SK-N-SH (cell line): ENCODE measurements at regions not wholly inside any gene's neighbourhood (a gene's known extent, or its start where the extent isn't known, plus 50 kb on each side); places are given as distances from the start of the nearest gene placed in this dataset.

ENCODE experiments used
- CTCF ChIA-PET: fragments of 300-600, 350-600 bp; formaldehyde crosslinking; extraction: SDS; loops from one replicate; lab custom pipeline; 2021; lab: Yijun Ruan, JAX
- POLR2A ChIA-PET: fragments of 350-600 bp; sonication (Branson Sonifier 250); formaldehyde crosslinking; extraction: SDS; loops from one replicate; lab custom pipeline; 2020; ENCODE audit warnings: antibody characterized with exemption, inconsistent platforms; lab: Yijun Ruan, JAX
- DNase-seq: peaks from one replicate; pipeline ENCODE4 v3.0.0; 2012
- H2AFZ ChIP-seq: fragments of 200-600 bp; sonication (generic); 2 replicates; pipeline ENCODE4 v1.8.1; 2016; ENCODE audit warnings: antibody characterized with exemption, mild to moderate bottlenecking, low read depth
- H3F3A ChIP-seq: fragments of 200-600 bp; sonication (generic); replicated peaks from 2 replicates; pipeline ENCODE3; 2016; ENCODE audit warnings: antibody characterized with exemption, mild to moderate bottlenecking; ENCODE audit not compliant: insufficient read depth
- H3K27ac ChIP-seq, 2 experiments: fragments of 200-500 bp in 1 of 2; fragments of 200-600 bp in 1 of 2; sonication (Bioruptor generic) in 1 of 2; sonication (generic), shearing (Covaris generic) in 1 of 2; 2 replicates each; pipeline versions ENCODE4 v1.5.1 to v1.6.1; 2014 to 2016; ENCODE audit warnings: low read depth in 2 of 2, inconsistent platforms in 1 of 2, low read length in 1 of 2, mild to moderate bottlenecking in 1 of 2, mixed read lengths in 1 of 2
- H3K27me3 ChIP-seq: fragments of 200-600 bp; sonication (generic), shearing (Covaris generic); 2 replicates; pipeline ENCODE4 v1.6.1; 2016; ENCODE audit warnings: mixed run types; ENCODE audit not compliant: insufficient read depth
- H3K36me3 ChIP-seq, 2 experiments: fragments of 200-500 bp in 1 of 2; fragments of 200-600 bp in 1 of 2; sonication (Bioruptor generic) in 1 of 2; sonication (generic) in 1 of 2; replicated peaks in 1 of 2; 2 replicates each; pipeline versions ENCODE3 to v1.5.1; 2014 to 2016; ENCODE audit warnings: low read length in 1 of 2, mild to moderate bottlenecking in 1 of 2; ENCODE audit not compliant: insufficient read depth in 2 of 2, control insufficient read depth in 1 of 2
- H3K4me1 ChIP-seq, 2 experiments: fragments of 200-500 bp in 1 of 2; fragments of 200-600 bp in 1 of 2; sonication (Bioruptor generic) in 1 of 2; sonication (generic), shearing (Covaris generic) in 1 of 2; 2 replicates each; pipeline versions ENCODE4 v1.5.1 to v1.6.1; 2014 to 2016; ENCODE audit warnings: low read depth in 1 of 2, low read length in 1 of 2, mixed run types in 1 of 2; ENCODE audit not compliant: insufficient read depth in 2 of 2, control insufficient read depth in 1 of 2
- H3K4me2 ChIP-seq: fragments of 200-600 bp; sonication (generic), shearing (Covaris generic); 2 replicates; pipeline ENCODE4 v1.6.1; 2017; ENCODE audit warnings: mixed run types
- H3K4me3 ChIP-seq, 2 experiments: fragments of 200-500 bp in 1 of 2; fragments of 200-600 bp in 1 of 2; sonication (Bioruptor generic) in 1 of 2; sonication (generic), shearing (Covaris generic) in 1 of 2; 2 replicates each; pipeline versions ENCODE4 v1.5.1 to v1.8.1; 2014 to 2016; ENCODE audit warnings: low read depth in 2 of 2, inconsistent platforms in 1 of 2, low read length in 1 of 2, mild to moderate bottlenecking in 1 of 2, mixed read lengths in 1 of 2, moderate library complexity in 1 of 2
- H3K79me2 ChIP-seq: fragments of 200-600 bp; sonication (generic); 2 replicates; pipeline ENCODE4 v1.8.1; 2017; ENCODE audit warnings: mild to moderate bottlenecking; ENCODE audit not compliant: insufficient read depth
- H3K9ac ChIP-seq: fragments of 200-600 bp; sonication (generic); 2 replicates; pipeline ENCODE4 v1.6.1; 2017; ENCODE audit warnings: mixed run types
- H3K9me2 ChIP-seq: fragments of 200-600 bp; sonication (generic); 2 replicates; pipeline ENCODE4 v1.6.1; 2017; ENCODE audit warnings: mixed run types
- H3K9me3 ChIP-seq: fragments of 200-600 bp; sonication (generic); 2 replicates; pipeline ENCODE4 v1.6.1; 2017; ENCODE audit warnings: mixed run types, mild to moderate bottlenecking, moderate library complexity
- H4K20me1 ChIP-seq: fragments of 200-600 bp; sonication (generic); 2 replicates; pipeline ENCODE4 v1.6.1; 2017; ENCODE audit warnings: mild to moderate bottlenecking, mixed run types; ENCODE audit not compliant: insufficient read depth
- CHD2 ChIP-seq: fragments of 150-350 bp; IDR thresholded peaks from 2 replicates; pipeline ENCODE4 v1.6.1; 2018; ENCODE audit warnings: low read length; ENCODE audit not compliant: partially characterized antibody
- ELF1 ChIP-seq: IDR thresholded peaks from 2 replicates; pipeline ENCODE4 v1.4.0; 2012
- FOXM1 ChIP-seq: IDR thresholded peaks from 2 replicates; pipeline ENCODE4 v1.4.0; 2012; ENCODE audit warnings: low read depth, mild to moderate bottlenecking
- GATA2 ChIP-seq: sonication (generic); formaldehyde crosslinking; IDR thresholded peaks from 2 replicates; pipeline ENCODE4 v1.5.0; 2020; ENCODE audit warnings: mild to moderate bottlenecking, missing genetic modification reagents
- IRF3 ChIP-seq: fragments of 150-350 bp; IDR thresholded peaks from 2 replicates; pipeline ENCODE4 v1.6.1; 2016; ENCODE audit warnings: mild to moderate bottlenecking, low read depth, low read length
- JUND ChIP-seq: IDR thresholded peaks from 2 replicates; pipeline ENCODE4 v1.4.0; 2012
- NRF1 ChIP-seq: IDR thresholded peaks from 2 replicates; pipeline ENCODE4 v1.6.1; 2012; ENCODE audit warnings: low read depth, mild to moderate bottlenecking, low read length
- POLR2AphosphoS5 ChIP-seq: IDR thresholded peaks from 2 replicates; pipeline ENCODE4 v1.6.1; 2012; ENCODE audit warnings: low read depth, low read length
- RAD21 ChIP-seq: IDR thresholded peaks from 2 replicates; pipeline ENCODE4 v1.6.1; 2012; ENCODE audit warnings: mild to moderate bottlenecking, low read length
- REST ChIP-seq: IDR thresholded peaks from 2 replicates; pipeline ENCODE4 v1.6.1; 2012; ENCODE audit warnings: mild to moderate bottlenecking, low read depth, low read length, moderate library complexity
- WGBS: methylation state at CpG from one replicate; pipeline ENCODE4 v1.1.6; 2017; ENCODE audit warnings: low lambda C conversion rate; 5-methylcytosine and 5-hydroxymethylcytosine counted together

GRCh38 chr13:109576331-109576813 is 210.0 kb downstream of the IRS2 start:
- H3K27ac ChIP-seq: no peak overlapping the region
- H4K20me1 ChIP-seq: no peaks in the 10 kb centered on the region
- no peak overlapping the region for H3K4me2 ChIP-seq
- H3K36me3 ChIP-seq: no peaks in the 10 kb centered on the region
- H3K9me2 ChIP-seq: no peaks in the 10 kb centered on the region
- H3K27me3 ChIP-seq: no peaks in the 10 kb centered on the region
- 79% methylated on average over 6 of the region's 6 CpGs for WGBS
- DNase-seq: no peak
- H3K9ac ChIP-seq: no peak overlapping the region
- no peak for TF ChIP-seq POLR2AphosphoS5
- no peak for TF ChIP-seq CHD2
- TF ChIP-seq REST: no peak
- TF ChIP-seq JUND: no peak
- TF ChIP-seq NRF1: no peak
- no peak for TF ChIP-seq GATA2 (CRISPR knock-in tag)
- TF ChIP-seq, all 33 proteins: peak for 0
- no peak overlapping the region for H3K4me3 ChIP-seq
- no peaks in the 10 kb centered on the region for H3K9me3 ChIP-seq
- H3K79me2 ChIP-seq: no peaks in the 10 kb centered on the region
- H3K4me1 ChIP-seq: peaks cover 0 to 3% of the 10 kb centered on the region in 2 experiments; a peak in 1 of 4 replicates
- H3F3A ChIP-seq: no peaks in the 10 kb centered on the region
- no peak overlapping the region for H2AFZ ChIP-seq
- POLR2A ChIA-PET: no interaction called here
- CTCF ChIA-PET: no interaction called here

GRCh38 chr13:109575821-109576220 is 210.6 kb downstream of the IRS2 start:
- Histone ChIP-seq H3K4me3 (no peak overlapping the region), H3K4me2 (no peak overlapping the region), H2AFZ (no peak overlapping the region), H3K27me3 (no peaks in the 10 kb centered on the region), H3K4me1 (peaks cover 0 to 3% of the 10 kb centered on the region in 2 experiments; a peak in 1 of 4 replicates), H3K79me2 (no peaks in the 10 kb centered on the region), H3K9ac (no peak overlapping the region), H3K36me3 (no peaks in the 10 kb centered on the region), H3K9me2 (no peaks in the 10 kb centered on the region), H3K27ac (no peak overlapping the region), H3K9me3 (no peaks in the 10 kb centered on the region), H3F3A (no peaks in the 10 kb centered on the region), H4K20me1 (no peaks in the 10 kb centered on the region)
- TF ChIP-seq ELF1 (no peak), IRF3 (no peak), RAD21 (no peak), FOXM1 (no peak)
- 85% methylated on average over 3 of the region's 3 CpGs for WGBS
- no peak for DNase-seq
- POLR2A ChIA-PET: no interaction called here
- CTCF ChIA-PET: no interaction called here
